K562 (cell line): ENCODE measurements at regions not wholly inside any gene's neighbourhood (a gene's known extent, or its start where the extent isn't known, plus 50 kb on each side); places are given as distances from the start of the nearest gene placed in this dataset.

Source experiments
- ATAC-seq: fragments of 200-7000 bp; cut with Tn5 transposase; 3 replicates; pipeline ENCODE4 v1.9.1; 2020; ENCODE audit warnings: moderate library complexity
- BruUV-seq: library from RNA; stranded (reverse); fragments of 400-500 nt; replicated peaks from 2 replicates; lab custom pipeline; 2021; lab: Mats Ljungman, UMichigan
- CTCF ChIA-PET: fragments of 300-600 bp; formaldehyde crosslinking; extraction: SDS; loops from one replicate; lab custom pipeline; 2021; ENCODE audit warnings: low intra/inter-chr PET ratio; lab: Yijun Ruan, JAX
- POLR2A ChIA-PET: fragments of 300-600, 350-650 bp; sonication (Branson Sonifier 250); formaldehyde crosslinking; extraction: SDS; loops from one replicate; lab custom pipeline; 2021; ENCODE audit warnings: antibody characterized with exemption, inconsistent platforms; lab: Yijun Ruan, JAX
- DNase-seq, 4 experiments: peaks; one replicate each; pipeline versions ENCODE4 v3.0.0 to v3.0.0-alpha.2; 2011 to 2018; ENCODE audit warnings: low spot score in 3 of 4, mixed read lengths in 3 of 4; ENCODE audit errors: extremely low read depth in 1 of 4
- FAIRE-seq: peaks from 2 replicates; lab custom pipeline; 2011; peaks lifted over from hg19 to GRCh38; lab: Jason Lieb, UNC
- H2AFZ ChIP-seq: 2 replicates; pipeline ENCODE4 v1.6.0; 2011; ENCODE audit warnings: low read depth, low read length, control low read depth, inconsistent platforms
- H3K27ac ChIP-seq: fragments of 200-600 bp; 3 replicates; pipeline ENCODE4 v1.8.0; 2011; ENCODE audit warnings: low read depth, mild to moderate bottlenecking, control low read depth, inconsistent platforms, low read length, moderate library complexity, mixed read lengths; ENCODE audit errors: extremely low read depth
- H3K27me3 ChIP-seq, 2 experiments: fragments of 300-600 bp in 1 of 2; 2 replicates in 1 of 2; 3 replicates in 1 of 2; pipeline versions ENCODE4 v1.6.0 to v1.8.0; 2011; ENCODE audit warnings: inconsistent platforms in 2 of 2, low read length in 2 of 2, mild to moderate bottlenecking in 1 of 2, mixed read lengths in 1 of 2, moderate library complexity in 1 of 2; ENCODE audit not compliant: control insufficient read depth in 2 of 2, insufficient read depth in 2 of 2
- H3K36me3 ChIP-seq: fragments of 300-600 bp; 3 replicates; pipeline ENCODE4 v1.8.0; 2011; ENCODE audit warnings: mild to moderate bottlenecking, low read length, inconsistent platforms; ENCODE audit not compliant: control insufficient read depth, insufficient read depth
- H3K4me1 ChIP-seq, 2 experiments: fragments of 200-600 bp in 1 of 2; replicated peaks in 1 of 2; 2 replicates in 1 of 2; 3 replicates in 1 of 2; pipeline versions ENCODE4 v1.5.1 to v1.8.0; 2011; ENCODE audit warnings: inconsistent platforms in 2 of 2, low read length in 2 of 2, mild to moderate bottlenecking in 1 of 2, mixed read lengths in 1 of 2, moderate library complexity in 1 of 2; ENCODE audit not compliant: control insufficient read depth in 2 of 2, insufficient read depth in 2 of 2
- H3K4me2 ChIP-seq: 2 replicates; pipeline ENCODE4 v1.6.1; 2011; ENCODE audit warnings: low read length, control low read depth, inconsistent platforms, mixed read lengths; ENCODE audit not compliant: insufficient read depth
- H3K4me3 ChIP-seq: fragments of 200-600 bp; sonication (generic), shearing (Covaris generic); 2 replicates; pipeline ENCODE4 v1.5.1; 2016; ENCODE audit warnings: control low read depth, inconsistent platforms
- H3K79me2 ChIP-seq: fragments of 200-600 bp; 3 replicates; pipeline ENCODE4 v1.8.0; 2011; ENCODE audit warnings: low read length, inconsistent platforms; ENCODE audit not compliant: control insufficient read depth, insufficient read depth
- H3K9ac ChIP-seq, 2 experiments: 2 replicates each; pipeline versions ENCODE4 v1.6.0 to v1.6.1; 2011; ENCODE audit warnings: low read depth in 2 of 2, low read length in 2 of 2, control low read depth in 1 of 2, inconsistent platforms in 1 of 2, mild to moderate bottlenecking in 1 of 2, mixed read lengths in 1 of 2; ENCODE audit not compliant: insufficient read depth in 1 of 2
- H3K9me1 ChIP-seq: one replicate; pipeline ENCODE4 v1.6.0; 2011; ENCODE audit warnings: inconsistent platforms, mild to moderate bottlenecking, low read length, moderate library complexity; ENCODE audit not compliant: control insufficient read depth, insufficient read depth
- H3K9me3 ChIP-seq: replicated peaks from 2 replicates; pipeline ENCODE4 v1.5.1; 2011; ENCODE audit warnings: low read depth, low read length, inconsistent platforms; ENCODE audit not compliant: control insufficient read depth, insufficient read depth
- H4K20me1 ChIP-seq: replicated peaks from 2 replicates; pipeline ENCODE4 v1.6.1; 2011; ENCODE audit warnings: low read length, inconsistent platforms, mixed read lengths; ENCODE audit not compliant: control insufficient read depth, insufficient read depth
- ARID4B ChIP-seq: sonication (generic); formaldehyde crosslinking; IDR thresholded peaks from 2 replicates; pipeline ENCODE4 v1.8.0; 2022; ENCODE audit warnings: mild to moderate bottlenecking, missing genetic modification reagents
- BCL6 ChIP-seq: fragments of 250-450 bp; sonication (Bioruptor Pico); IDR thresholded peaks from 2 replicates; pipeline ENCODE4 v1.4.0; 2020
- ELK3 ChIP-seq: fragments of 450-650 bp; formaldehyde crosslinking; IDR thresholded peaks from 2 replicates; pipeline ENCODE4 v1.4.0; 2020; ENCODE audit warnings: mild to moderate bottlenecking
- MAFK ChIP-seq: IDR thresholded peaks from 2 replicates; pipeline ENCODE4 v1.6.1; 2011; ENCODE audit warnings: low read length, improper control_type of control experiment
- MAZ ChIP-seq, 2 experiments: fragments of 450-650 bp in 1 of 2; sonication (generic) in 1 of 2; formaldehyde crosslinking; IDR thresholded peaks in 1 of 2; conservative IDR thresholded peaks in 1 of 2; 2 replicates each; pipeline versions ENCODE4 v1.4.0 to v1.5.0; 2020; ENCODE audit warnings: mild to moderate bottlenecking in 1 of 2, missing genetic modification reagents in 1 of 2
- NFYB ChIP-seq: IDR thresholded peaks from 2 replicates; pipeline ENCODE4 v1.6.1; 2011; ENCODE audit warnings: mild to moderate bottlenecking, moderate library complexity; ENCODE audit not compliant: insufficient read length; ENCODE audit errors: extremely low read depth
- PCBP1 ChIP-seq: fragments of 200-400 bp; formaldehyde crosslinking; IDR thresholded peaks from 2 replicates; pipeline ENCODE4 v1.6.1; 2018; ENCODE audit warnings: mild to moderate bottlenecking, low read depth, low read length; ENCODE audit not compliant: poor library complexity, severe bottlenecking
- PHF21A ChIP-seq: fragments of 450-650 bp; IDR thresholded peaks from 2 replicates; pipeline ENCODE4 v1.6.1; 2017; ENCODE audit warnings: low read depth, borderline replicate concordance
- PHTF2 ChIP-seq: fragments of 250-450 bp; sonication (Bioruptor Pico); IDR thresholded peaks from 2 replicates; pipeline ENCODE4 v1.5.0; 2021; ENCODE audit warnings: mild to moderate bottlenecking
- RREB1 ChIP-seq: fragments of 250-450 bp; sonication (Bioruptor Pico); IDR thresholded peaks from 2 replicates; pipeline ENCODE4 v1.4.0; 2020
- SETDB1 ChIP-seq: IDR thresholded peaks from one replicate; pipeline ENCODE4 v1.6.1; 2012; ENCODE audit warnings: low read length, control low read depth, inconsistent platforms
- ZNF239 ChIP-seq: fragments of 250-450 bp; sonication (Bioruptor Pico); IDR thresholded peaks from 2 replicates; pipeline ENCODE4 v1.4.0; 2020; ENCODE audit warnings: mild to moderate bottlenecking
- ZSCAN32 ChIP-seq: fragments of 450-650 bp; formaldehyde crosslinking; IDR thresholded peaks from 2 replicates; pipeline ENCODE4 v1.4.0; 2020; ENCODE audit warnings: mild to moderate bottlenecking, moderate library complexity
- WGBS: fragments of 100-300 bp; shearing (Covaris generic); methylation state at CpG from one replicate; pipeline ENCODE4 v1.1.6; 2016; ENCODE audit warnings: low coverage, mixed read lengths; ENCODE audit not compliant: insufficient coverage; ENCODE audit errors: missing lambda C conversion rate; 5-methylcytosine and 5-hydroxymethylcytosine counted together
- in situ Hi-C: fragments of 300-500 bp; cut with MboI; formaldehyde crosslinking; loops from 4 replicates; pipeline ENCODE4 v1.15.0; 2018; ENCODE audit warnings: inconsistent platforms, mixed read lengths
- intact Hi-C: fragments of 100-400 bp; cut with micrococcal nuclease; formaldehyde crosslinking; loops from 2 replicates; pipeline ENCODE4 v1.14.2; 2022

GRCh38 chr22:49104434-49104833 lies 723.2 kb downstream of the BRD1 start:
- intact Hi-C loops: no loop called here
- in situ Hi-C loops: no loop called here
- no TSS peak for BruUV-seq
- no peaks in the 10 kb centered on the region for H3K79me2 ChIP-seq
- no peak for FAIRE-seq
- H3K27me3 ChIP-seq: peaks cover 2 to 40% of the 10 kb centered on the region in 2 experiments; a peak in 3 of 5 replicates
- H3K4me2 ChIP-seq: no peak overlapping the region
- H3K27ac ChIP-seq: no peak overlapping the region
- POLR2A ChIA-PET: no interaction called here
- no peak for ATAC-seq
- H2AFZ ChIP-seq: no peak overlapping the region
- H3K9ac ChIP-seq: no peak overlapping the region
- no peaks in the 10 kb centered on the region for H3K9me3 ChIP-seq
- no peak overlapping the region for H3K4me3 ChIP-seq
- no peaks in the 10 kb centered on the region; the same call in 1 of the 2 replicates for H4K20me1 ChIP-seq
- H3K36me3 ChIP-seq: no peaks in the 10 kb centered on the region
- 0% methylated on average over 6 of the region's 7 CpGs for WGBS
- H3K9me1 ChIP-seq: no peaks in the 10 kb centered on the region
- H3K4me1 ChIP-seq: no peaks in the 10 kb centered on the region
- CTCF ChIA-PET: no interaction called here
- DNase-seq: no peak
- TF ChIP-seq MAZ (CRISPR knock-in tag; conservative IDR thresholded peaks at IDR 0.05 in 1 of 2, IDR thresholded peaks at IDR 0.05 in 1 of 2) (no peak), SETDB1 (no peak), RREB1 (CRISPR knock-in tag) (no peak), MAFK (no peak), PHTF2 (CRISPR knock-in tag) (no peak), BCL6 (CRISPR knock-in tag) (no peak), ZNF239 (CRISPR knock-in tag) (no peak), NFYB (no peak), ARID4B (no peak), ZSCAN32 (CRISPR knock-in tag) (no peak), ELK3 (no peak), PHF21A (no peak), PCBP1 (no peak)
